ENCODE measurements at regions not wholly inside any gene's neighbourhood (a gene's known extent, or its start where the extent isn't known, plus 50 kb on each side); places are given as distances from the start of the nearest gene placed in this dataset.

DNA sequence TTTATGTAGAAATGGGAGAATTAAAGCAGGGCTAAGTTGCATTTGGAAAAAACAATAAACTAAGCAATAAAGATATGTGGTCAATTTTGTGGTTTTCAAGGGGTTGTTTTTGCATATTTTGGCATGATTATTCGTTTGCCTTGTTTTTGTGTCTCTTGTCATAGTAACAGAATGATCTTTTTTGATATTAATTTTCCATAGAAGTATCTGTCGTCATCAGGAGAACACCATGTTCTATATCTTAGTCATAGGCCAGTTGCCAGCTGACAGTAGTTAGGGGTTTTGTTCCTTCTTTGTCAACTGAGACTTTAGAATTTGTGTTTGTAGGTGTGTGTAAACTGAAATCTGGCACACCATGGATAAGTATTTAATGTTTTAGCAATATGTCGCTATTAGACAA is 1354.8 kb downstream of the LRFN5 start:
- TF ChIP-seq, protein P1, sequence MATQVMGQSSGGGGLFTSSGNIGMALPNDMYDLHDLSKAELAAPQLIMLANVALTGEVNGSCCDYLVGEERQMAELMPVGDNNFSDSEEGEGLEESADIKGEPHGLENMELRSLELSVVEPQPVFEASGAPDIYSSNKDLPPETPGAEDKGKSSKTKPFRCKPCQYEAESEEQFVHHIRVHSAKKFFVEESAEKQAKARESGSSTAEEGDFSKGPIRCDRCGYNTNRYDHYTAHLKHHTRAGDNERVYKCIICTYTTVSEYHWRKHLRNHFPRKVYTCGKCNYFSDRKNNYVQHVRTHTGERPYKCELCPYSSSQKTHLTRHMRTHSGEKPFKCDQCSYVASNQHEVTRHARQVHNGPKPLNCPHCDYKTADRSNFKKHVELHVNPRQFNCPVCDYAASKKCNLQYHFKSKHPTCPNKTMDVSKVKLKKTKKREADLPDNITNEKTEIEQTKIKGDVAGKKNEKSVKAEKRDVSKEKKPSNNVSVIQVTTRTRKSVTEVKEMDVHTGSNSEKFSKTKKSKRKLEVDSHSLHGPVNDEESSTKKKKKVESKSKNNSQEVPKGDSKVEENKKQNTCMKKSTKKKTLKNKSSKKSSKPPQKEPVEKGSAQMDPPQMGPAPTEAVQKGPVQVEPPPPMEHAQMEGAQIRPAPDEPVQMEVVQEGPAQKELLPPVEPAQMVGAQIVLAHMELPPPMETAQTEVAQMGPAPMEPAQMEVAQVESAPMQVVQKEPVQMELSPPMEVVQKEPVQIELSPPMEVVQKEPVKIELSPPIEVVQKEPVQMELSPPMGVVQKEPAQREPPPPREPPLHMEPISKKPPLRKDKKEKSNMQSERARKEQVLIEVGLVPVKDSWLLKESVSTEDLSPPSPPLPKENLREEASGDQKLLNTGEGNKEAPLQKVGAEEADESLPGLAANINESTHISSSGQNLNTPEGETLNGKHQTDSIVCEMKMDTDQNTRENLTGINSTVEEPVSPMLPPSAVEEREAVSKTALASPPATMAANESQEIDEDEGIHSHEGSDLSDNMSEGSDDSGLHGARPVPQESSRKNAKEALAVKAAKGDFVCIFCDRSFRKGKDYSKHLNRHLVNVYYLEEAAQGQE (tag by site-specific recombination; IDR thresholded peaks at IDR 0.05), result no peak
- TF ChIP-seq, protein P2, sequence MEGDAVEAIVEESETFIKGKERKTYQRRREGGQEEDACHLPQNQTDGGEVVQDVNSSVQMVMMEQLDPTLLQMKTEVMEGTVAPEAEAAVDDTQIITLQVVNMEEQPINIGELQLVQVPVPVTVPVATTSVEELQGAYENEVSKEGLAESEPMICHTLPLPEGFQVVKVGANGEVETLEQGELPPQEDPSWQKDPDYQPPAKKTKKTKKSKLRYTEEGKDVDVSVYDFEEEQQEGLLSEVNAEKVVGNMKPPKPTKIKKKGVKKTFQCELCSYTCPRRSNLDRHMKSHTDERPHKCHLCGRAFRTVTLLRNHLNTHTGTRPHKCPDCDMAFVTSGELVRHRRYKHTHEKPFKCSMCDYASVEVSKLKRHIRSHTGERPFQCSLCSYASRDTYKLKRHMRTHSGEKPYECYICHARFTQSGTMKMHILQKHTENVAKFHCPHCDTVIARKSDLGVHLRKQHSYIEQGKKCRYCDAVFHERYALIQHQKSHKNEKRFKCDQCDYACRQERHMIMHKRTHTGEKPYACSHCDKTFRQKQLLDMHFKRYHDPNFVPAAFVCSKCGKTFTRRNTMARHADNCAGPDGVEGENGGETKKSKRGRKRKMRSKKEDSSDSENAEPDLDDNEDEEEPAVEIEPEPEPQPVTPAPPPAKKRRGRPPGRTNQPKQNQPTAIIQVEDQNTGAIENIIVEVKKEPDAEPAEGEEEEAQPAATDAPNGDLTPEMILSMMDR (tag by site-specific recombination; IDR thresholded peaks at IDR 0.05), result no peak
- TF ChIP-seq ZNF24 (tag by site-specific recombination; IDR thresholded peaks at IDR 0.05) (no peak), ZNF112 (tag by site-specific recombination; IDR thresholded peaks at IDR 0.05) (no peak), ZNF292 (tag by site-specific recombination; IDR thresholded peaks at IDR 0.05; ENCODE audit: borderline replicate concordance, low read depth) (no peak), SETDB1 (IDR thresholded peaks at IDR 0.05; ENCODE audit: insufficient read length, low read length) (no peak), ZBTB21 (tag by site-specific recombination; IDR thresholded peaks at IDR 0.05) (no peak), PRDM1 (tag by site-specific recombination; IDR thresholded peaks at IDR 0.05) (no peak), ZNF416 (tag by site-specific recombination; IDR thresholded peaks at IDR 0.05) (no peak), KLF16 (tag by site-specific recombination; IDR thresholded peaks at IDR 0.05) (no peak), ZNF626 (tag by site-specific recombination; IDR thresholded peaks at IDR 0.05) (no peak), KLF1 (tag by site-specific recombination; IDR thresholded peaks at IDR 0.05) (no peak), ZNF350 (tag by site-specific recombination; IDR thresholded peaks at IDR 0.05) (no peak)
- TF ChIP-seq, protein P3, sequence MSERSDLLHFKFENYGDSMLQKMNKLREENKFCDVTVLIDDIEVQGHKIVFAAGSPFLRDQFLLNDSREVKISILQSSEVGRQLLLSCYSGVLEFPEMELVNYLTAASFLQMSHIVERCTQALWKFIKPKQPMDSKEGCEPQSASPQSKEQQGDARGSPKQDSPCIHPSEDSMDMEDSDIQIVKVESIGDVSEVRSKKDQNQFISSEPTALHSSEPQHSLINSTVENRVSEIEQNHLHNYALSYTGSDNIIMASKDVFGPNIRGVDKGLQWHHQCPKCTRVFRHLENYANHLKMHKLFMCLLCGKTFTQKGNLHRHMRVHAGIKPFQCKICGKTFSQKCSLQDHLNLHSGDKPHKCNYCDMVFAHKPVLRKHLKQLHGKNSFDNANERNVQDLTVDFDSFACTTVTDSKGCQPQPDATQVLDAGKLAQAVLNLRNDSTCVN (tag by site-specific recombination; optimal IDR thresholded peaks at IDR 0.05), result no peak

Data from HEK293 (cell line).